B cell (primary cell): ENCODE measurements at regions not wholly inside any gene's neighbourhood (a gene's known extent, or its start where the extent isn't known, plus 50 kb on each side); places are given as distances from the start of the nearest gene placed in this dataset.

Experiments used
- CTCF ChIP-seq: fragments of 200-600 bp; IDR thresholded peaks from one replicate; pipeline ENCODE4 v1.8.0; 2022; ENCODE audit warnings: antibody characterized with exemption, mild to moderate bottlenecking
- EZH2 ChIP-seq: IDR thresholded peaks from 2 replicates; pipeline ENCODE4 v1.6.1; 2012; ENCODE audit warnings: borderline replicate concordance, low read depth, mild to moderate bottlenecking, moderate library complexity, low read length; ENCODE audit not compliant: insufficient read depth, poor library complexity, severe bottlenecking

- TF ChIP-seq CTCF (no peak), EZH2 (no peak)
These were observed 190.7 kb upstream of the CCDC68 start for GRCh38 chr18:55149994-55150393.
